Memory B cell (primary cell): ENCODE measurements at regions not wholly inside any gene's neighbourhood (a gene's known extent, or its start where the extent isn't known, plus 50 kb on each side); places are given as distances from the start of the nearest gene placed in this dataset.

Experiments
- ATAC-seq: fragments of 150-1000 bp; cut with Tn5 transposase; 2 replicates; pipeline ENCODE4 v1.10.0; 2021; ENCODE audit warnings: low read depth, mild to moderate bottlenecking, moderate library complexity
- DNase-seq, 2 donors: peaks; one replicate each; pipeline ENCODE4 v3.0.0; 2022; ENCODE audit warnings: low spot score in 2 of 2
- H3K27ac Mint-ChIP-seq: one replicate; pipeline ENCODE4 v1.8.0; 2022; ENCODE audit warnings: mild to moderate bottlenecking, moderate library complexity, mixed read lengths
- H3K27me3 Mint-ChIP-seq: one replicate; pipeline ENCODE4 v1.8.0; 2022; ENCODE audit warnings: mixed read lengths
- H3K36me3 Mint-ChIP-seq: one replicate; pipeline ENCODE4 v1.8.0; 2022; ENCODE audit warnings: mild to moderate bottlenecking, mixed read lengths
- H3K4me1 Mint-ChIP-seq: one replicate; pipeline ENCODE4 v1.8.0; 2022; ENCODE audit warnings: mixed read lengths
- H3K4me3 Mint-ChIP-seq: one replicate; pipeline ENCODE4 v1.8.0; 2022; ENCODE audit warnings: mild to moderate bottlenecking, moderate library complexity, mixed read lengths
- H3K9me3 Mint-ChIP-seq: one replicate; pipeline ENCODE4 v1.8.0; 2022; ENCODE audit warnings: mixed read lengths

DNA sequence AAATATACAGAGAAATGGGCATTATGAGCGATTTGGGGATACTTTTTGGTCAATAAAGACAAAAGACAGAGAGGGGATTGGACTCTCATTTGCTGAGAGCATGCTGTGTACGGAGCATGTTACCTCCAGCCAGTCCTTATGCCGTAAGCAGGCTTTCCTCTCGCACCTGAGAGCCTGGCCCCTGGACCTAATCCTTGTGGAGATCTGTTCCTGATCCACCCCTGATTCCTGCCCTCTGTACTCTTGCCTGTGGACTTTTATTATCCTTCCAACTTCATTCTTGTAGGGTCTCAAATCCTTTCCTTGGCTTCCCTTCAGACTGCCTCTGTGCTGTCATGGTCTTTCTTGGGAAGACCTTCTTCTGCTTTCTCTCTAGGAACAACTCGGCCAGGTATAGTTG, 803.1 kb upstream of the RAB6C start:
- no peaks in the 10 kb centered on the region for H3K4me1 Mint-ChIP-seq
- ATAC-seq (no peak), DNase-seq (no peak)
- no peak overlapping the region for H3K27ac Mint-ChIP-seq
- no peak overlapping the region for H3K4me3 Mint-ChIP-seq
- no peaks in the 10 kb centered on the region for H3K27me3 Mint-ChIP-seq
- H3K36me3 Mint-ChIP-seq: no peaks in the 10 kb centered on the region
- peaks cover 4% of the 10 kb centered on the region for H3K9me3 Mint-ChIP-seq

DNA sequence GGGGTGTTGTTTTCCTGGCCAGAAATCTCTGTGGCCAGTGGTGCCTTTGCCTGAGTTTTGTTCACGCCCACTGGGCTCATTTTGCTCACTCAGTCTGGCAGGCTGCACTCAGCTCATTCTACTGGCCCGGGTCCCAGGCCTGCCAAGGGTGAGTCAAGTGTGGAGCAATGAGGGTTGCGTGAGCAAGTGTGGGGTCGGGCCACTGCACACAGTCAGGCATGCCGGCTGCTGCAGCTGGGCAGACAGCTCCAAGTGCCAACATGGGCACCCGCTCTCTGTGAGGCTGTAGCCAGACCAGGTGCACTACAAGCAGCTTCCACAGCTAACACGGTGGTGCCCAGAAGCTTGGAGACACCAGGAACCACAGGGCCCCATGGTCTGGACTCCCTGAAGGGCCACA, 801.1 kb upstream of the RAB6C start:
- no peaks in the 10 kb centered on the region for H3K27me3 Mint-ChIP-seq
- no peak for ATAC-seq
- DNase-seq: no peak
- no peak overlapping the region for H3K4me3 Mint-ChIP-seq
- no peak overlapping the region for H3K27ac Mint-ChIP-seq
- H3K9me3 Mint-ChIP-seq: peaks cover 4% of the 10 kb centered on the region
- H3K36me3 Mint-ChIP-seq: no peaks in the 10 kb centered on the region
- no peaks in the 10 kb centered on the region for H3K4me1 Mint-ChIP-seq

- no peak overlapping the region for H3K27ac Mint-ChIP-seq
- no peak for ATAC-seq
- H3K4me1 Mint-ChIP-seq: no peaks in the 10 kb centered on the region
- H3K27me3 Mint-ChIP-seq: no peaks in the 10 kb centered on the region
- no peaks in the 10 kb centered on the region for H3K36me3 Mint-ChIP-seq
- DNase-seq: no peak
- H3K9me3 Mint-ChIP-seq: no peaks in the 10 kb centered on the region
- H3K4me3 Mint-ChIP-seq: no peak overlapping the region
Observed at GRCh38 chr2:129179199-129179598, 800.3 kb upstream of the RAB6C start.

DNA sequence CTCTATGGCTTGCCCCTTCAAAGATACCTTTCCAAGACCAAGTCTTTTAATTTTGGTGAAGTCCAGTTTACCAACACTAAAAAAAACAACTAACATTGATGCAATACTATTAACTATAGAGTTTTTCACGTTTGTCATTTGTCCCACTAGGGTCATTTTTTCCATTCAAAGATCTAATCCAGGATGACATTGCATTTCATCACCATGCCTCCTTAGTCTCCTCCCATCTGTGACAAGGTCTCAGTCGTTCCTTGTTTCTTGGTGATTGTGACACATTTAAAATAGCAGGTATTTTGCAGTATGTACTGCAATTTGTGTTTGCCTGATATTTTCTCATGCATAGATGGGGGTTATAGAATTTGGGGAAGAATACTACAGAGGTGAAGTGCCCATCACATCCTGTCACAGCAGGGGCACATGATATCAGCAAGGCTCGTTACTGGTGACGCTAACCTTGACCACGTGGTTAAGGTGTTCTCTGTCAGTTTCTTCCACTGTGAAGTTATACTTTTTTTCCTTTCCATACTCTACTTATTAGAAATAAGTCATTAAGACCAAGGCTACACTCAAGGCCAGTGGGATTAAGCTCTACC, 799.2 kb upstream of the RAB6C start:
- no peaks in the 10 kb centered on the region for H3K36me3 Mint-ChIP-seq
- H3K4me3 Mint-ChIP-seq: no peak overlapping the region
- no peak overlapping the region for H3K27ac Mint-ChIP-seq
- DNase-seq (no peak), ATAC-seq (no peak)
- no peaks in the 10 kb centered on the region for H3K4me1 Mint-ChIP-seq
- H3K27me3 Mint-ChIP-seq: no peaks in the 10 kb centered on the region
- H3K9me3 Mint-ChIP-seq: no peaks in the 10 kb centered on the region

- H3K27ac Mint-ChIP-seq: no peak overlapping the region
- no peaks in the 10 kb centered on the region for H3K9me3 Mint-ChIP-seq
- ATAC-seq (no peak), DNase-seq (no peak)
- no peak overlapping the region for H3K4me3 Mint-ChIP-seq
- no peaks in the 10 kb centered on the region for H3K27me3 Mint-ChIP-seq
- H3K4me1 Mint-ChIP-seq: no peaks in the 10 kb centered on the region
- H3K36me3 Mint-ChIP-seq: no peaks in the 10 kb centered on the region
Observed at GRCh38 chr2:129181433-129181832, 798.0 kb upstream of the RAB6C start.

DNA sequence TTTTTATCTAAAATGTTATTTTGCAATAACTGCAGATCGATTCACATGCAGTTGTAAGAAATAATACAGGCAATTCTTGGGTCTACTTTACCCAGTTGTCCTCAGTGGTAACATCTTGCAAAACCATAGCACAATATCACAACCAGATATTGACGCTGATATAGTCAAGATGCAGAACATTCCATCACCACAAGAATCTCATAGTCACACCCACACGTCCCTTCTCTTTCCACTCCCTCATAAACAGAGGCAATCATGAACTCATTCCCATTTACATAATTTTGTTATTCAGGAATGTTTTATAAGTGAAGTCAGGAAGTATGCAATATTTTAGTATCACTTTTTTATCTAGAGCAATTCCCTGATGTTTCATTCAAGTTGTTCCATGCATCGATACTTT, 797.5 kb upstream of the RAB6C start:
- DNase-seq (no peak), ATAC-seq (no peak)
- Mint-ChIP-seq H3K27me3 (no peaks in the 10 kb centered on the region), H3K36me3 (no peaks in the 10 kb centered on the region), H3K4me3 (no peak overlapping the region), H3K27ac (no peak overlapping the region), H3K4me1 (no peaks in the 10 kb centered on the region), H3K9me3 (no peaks in the 10 kb centered on the region)

GRCh38 chr2:129187343-129187742, 792.1 kb upstream of the RAB6C start:
- no peak for DNase-seq
- H3K4me1 Mint-ChIP-seq: no peaks in the 10 kb centered on the region
- H3K27me3 Mint-ChIP-seq: peaks cover 16% of the 10 kb centered on the region
- no peaks in the 10 kb centered on the region for H3K36me3 Mint-ChIP-seq
- no peak for ATAC-seq
- no peak overlapping the region for H3K4me3 Mint-ChIP-seq
- H3K27ac Mint-ChIP-seq: no peak overlapping the region
- no peaks in the 10 kb centered on the region for H3K9me3 Mint-ChIP-seq

DNA sequence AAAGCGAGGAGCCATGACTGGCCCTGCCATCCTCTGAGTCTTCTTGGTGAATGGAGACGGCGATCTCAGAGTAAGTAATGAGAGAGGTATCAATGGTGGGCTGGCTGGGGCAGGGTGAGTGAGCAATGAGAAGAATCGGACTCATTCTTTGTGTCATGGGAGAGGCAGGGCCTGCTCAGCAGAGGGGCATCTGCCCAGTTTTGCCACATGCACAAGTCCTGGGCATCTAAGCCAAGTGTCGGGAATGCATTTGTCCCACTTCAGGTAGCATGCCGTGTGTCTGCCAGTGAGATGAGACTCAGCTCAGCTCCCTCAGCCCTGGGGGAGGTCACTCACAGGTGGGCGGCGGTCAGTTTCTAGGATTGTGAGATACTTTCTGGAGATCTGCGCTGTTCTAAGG, 791.0 kb upstream of the RAB6C start:
- Mint-ChIP-seq H3K27ac (no peak overlapping the region), H3K4me3 (no peak overlapping the region), H3K36me3 (no peaks in the 10 kb centered on the region), H3K27me3 (peaks cover 16% of the 10 kb centered on the region), H3K4me1 (no peaks in the 10 kb centered on the region), H3K9me3 (no peaks in the 10 kb centered on the region)
- no peak for DNase-seq
- ATAC-seq: no peak

DNA sequence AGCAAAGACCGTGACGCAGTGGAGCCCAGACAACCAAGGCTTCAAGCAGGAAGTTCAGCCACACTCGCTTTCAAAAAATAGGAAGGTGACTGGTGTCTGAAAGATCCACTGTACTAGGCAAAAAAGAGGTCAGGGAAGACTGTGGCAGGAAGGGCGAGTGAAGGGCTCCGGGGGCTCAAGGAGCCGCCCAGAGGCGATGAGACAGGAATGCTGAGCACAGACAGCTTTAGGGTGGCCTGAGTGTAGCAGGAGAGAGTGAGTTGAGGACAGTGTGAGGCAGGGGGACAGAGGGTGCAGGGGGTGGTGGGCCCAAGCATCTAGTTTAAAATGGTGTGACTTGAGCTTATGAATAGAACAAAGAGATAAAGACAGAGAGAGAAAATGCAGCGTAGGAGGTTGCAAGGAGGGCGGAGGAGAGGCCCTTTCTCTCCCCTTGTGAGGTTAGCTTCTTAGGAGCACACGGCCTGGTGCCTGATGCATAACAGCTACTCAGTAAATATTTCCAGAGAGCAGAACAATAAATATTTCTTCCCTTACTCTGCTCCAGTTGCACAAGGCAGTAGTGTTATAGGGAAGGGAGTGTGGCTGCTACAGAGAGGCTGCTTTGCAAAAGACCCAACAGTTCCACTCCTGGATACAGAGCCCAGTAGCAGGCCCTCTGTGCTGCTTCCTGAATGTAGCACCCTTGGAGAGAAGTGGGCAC, 789.7 kb upstream of the RAB6C start:
- ATAC-seq: no peak
- DNase-seq: no peak

GRCh38 chr2:129190494-129190893, 789.0 kb upstream of the RAB6C start:
- no peaks in the 10 kb centered on the region for H3K36me3 Mint-ChIP-seq
- H3K27me3 Mint-ChIP-seq: peaks cover 16% of the 10 kb centered on the region
- no peak for DNase-seq
- no peaks in the 10 kb centered on the region for H3K9me3 Mint-ChIP-seq
- H3K27ac Mint-ChIP-seq: no peak overlapping the region
- no peak for ATAC-seq
- H3K4me1 Mint-ChIP-seq: no peaks in the 10 kb centered on the region
- H3K4me3 Mint-ChIP-seq: no peak overlapping the region

More for the DNA sequence above, 789.7 kb upstream of the RAB6C start:
- Mint-ChIP-seq H3K9me3 (no peaks in the 10 kb centered on the region), H3K27me3 (peaks cover 16% of the 10 kb centered on the region), H3K4me3 (no peak overlapping the region), H3K27ac (no peak overlapping the region), H3K36me3 (no peaks in the 10 kb centered on the region), H3K4me1 (no peaks in the 10 kb centered on the region)

GRCh38 chr2:129191530-129191929, 787.9 kb upstream of the RAB6C start:
- Mint-ChIP-seq H3K4me1 (no peaks in the 10 kb centered on the region), H3K9me3 (no peaks in the 10 kb centered on the region), H3K27me3 (peaks cover 16% of the 10 kb centered on the region)

DNA sequence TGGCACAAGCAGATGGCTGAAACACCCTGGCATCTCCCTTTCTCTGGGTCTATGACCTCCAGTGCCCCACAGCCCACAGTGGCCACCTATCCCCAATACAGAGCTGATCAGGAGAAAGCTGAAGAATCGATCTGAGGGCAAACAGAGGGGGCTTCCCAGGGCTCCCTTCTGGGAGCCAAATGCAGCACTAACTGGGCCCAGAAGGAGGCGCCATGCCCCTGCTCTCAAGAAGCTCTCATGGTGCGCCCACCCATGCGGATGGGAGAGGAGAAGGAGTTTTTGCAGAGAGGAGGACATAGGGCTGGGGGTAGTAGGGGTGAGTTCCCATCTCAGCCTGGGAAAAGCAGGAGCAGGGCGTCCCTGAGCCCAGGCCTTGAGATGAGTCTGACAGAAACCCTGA, 787.3 kb upstream of the RAB6C start:
- Mint-ChIP-seq H3K9me3 (no peaks in the 10 kb centered on the region), H3K27me3 (peaks cover 16% of the 10 kb centered on the region), H3K4me3 (no peak overlapping the region), H3K36me3 (no peaks in the 10 kb centered on the region), H3K27ac (no peak overlapping the region), H3K4me1 (no peaks in the 10 kb centered on the region)
- no peak for ATAC-seq
- no peak for DNase-seq

More at GRCh38 chr2:129191530-129191929, 787.9 kb upstream of the RAB6C start:
- Mint-ChIP-seq H3K36me3 (no peaks in the 10 kb centered on the region), H3K27ac (no peak overlapping the region), H3K4me3 (no peak overlapping the region)
- no peak for ATAC-seq
- DNase-seq: no peak

DNA sequence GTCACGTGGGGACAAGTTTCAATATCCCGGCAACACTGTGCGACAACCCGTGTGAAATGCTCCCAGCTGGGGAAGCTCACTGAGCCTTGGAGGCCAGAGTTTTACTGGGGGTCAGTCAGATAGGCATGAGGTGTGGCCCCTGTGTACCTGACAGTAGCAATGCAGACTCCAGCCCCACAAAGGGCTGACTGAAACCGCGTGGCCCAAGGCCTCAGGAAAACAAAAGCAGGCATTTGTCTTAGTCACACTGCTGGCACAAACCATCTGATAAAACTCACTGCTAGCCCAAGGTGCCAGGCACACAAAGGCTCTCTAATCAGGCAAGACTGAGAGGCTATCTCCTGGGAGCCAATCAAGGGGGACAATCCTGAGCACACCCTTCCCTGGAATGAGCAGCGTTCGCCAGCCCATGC, 786.6 kb upstream of the RAB6C start:
- Mint-ChIP-seq H3K4me1 (no peaks in the 10 kb centered on the region), H3K4me3 (no peak overlapping the region), H3K27me3 (peaks cover 12% of the 10 kb centered on the region), H3K9me3 (no peaks in the 10 kb centered on the region), H3K27ac (no peak overlapping the region), H3K36me3 (no peaks in the 10 kb centered on the region)
- ATAC-seq (no peak), DNase-seq (no peak)

DNA sequence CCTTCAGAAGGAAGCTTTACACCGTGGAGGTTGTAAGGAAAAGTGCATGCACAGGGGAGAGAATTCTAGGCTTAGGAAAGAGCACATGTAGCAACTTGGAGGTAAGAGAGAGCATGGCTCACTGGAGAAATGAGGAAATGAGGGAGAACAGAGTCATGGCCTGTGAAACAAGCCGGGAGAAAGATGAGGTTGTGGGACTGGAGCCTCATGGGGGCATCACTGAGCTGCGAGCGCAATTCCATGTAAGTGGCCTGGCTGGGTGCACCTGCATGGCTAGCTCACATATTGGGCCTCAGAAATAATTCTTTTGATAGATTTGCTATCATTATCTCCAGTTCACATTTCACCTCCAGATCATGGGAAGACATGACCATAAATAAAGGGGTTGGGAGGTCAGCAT, 785.5 kb upstream of the RAB6C start:
- ATAC-seq (no peak), DNase-seq (no peak)
- Mint-ChIP-seq H3K36me3 (no peaks in the 10 kb centered on the region), H3K27ac (no peak overlapping the region), H3K4me3 (no peak overlapping the region), H3K4me1 (no peaks in the 10 kb centered on the region), H3K27me3 (peaks cover 10% of the 10 kb centered on the region), H3K9me3 (no peaks in the 10 kb centered on the region)

- no peak overlapping the region for H3K27ac Mint-ChIP-seq
- H3K27me3 Mint-ChIP-seq: no peaks in the 10 kb centered on the region
- ATAC-seq: no peak
- no peaks in the 10 kb centered on the region for H3K9me3 Mint-ChIP-seq
- H3K36me3 Mint-ChIP-seq: no peaks in the 10 kb centered on the region
- H3K4me3 Mint-ChIP-seq: no peak overlapping the region
- H3K4me1 Mint-ChIP-seq: no peaks in the 10 kb centered on the region
- DNase-seq: no peak
Observed at GRCh38 chr2:129199501-129199900, 780.0 kb upstream of the RAB6C start.
